Amniotic epithelial cell (primary cell): ENCODE measurements at regions not wholly inside any gene's neighbourhood (a gene's known extent, or its start where the extent isn't known, plus 50 kb on each side); places are given as distances from the start of the nearest gene placed in this dataset.

Experiments used
- DNase-seq: peaks from one replicate; pipeline ENCODE4 v3.0.0-alpha.2; 2010; ENCODE audit warnings: low read depth

DNA sequence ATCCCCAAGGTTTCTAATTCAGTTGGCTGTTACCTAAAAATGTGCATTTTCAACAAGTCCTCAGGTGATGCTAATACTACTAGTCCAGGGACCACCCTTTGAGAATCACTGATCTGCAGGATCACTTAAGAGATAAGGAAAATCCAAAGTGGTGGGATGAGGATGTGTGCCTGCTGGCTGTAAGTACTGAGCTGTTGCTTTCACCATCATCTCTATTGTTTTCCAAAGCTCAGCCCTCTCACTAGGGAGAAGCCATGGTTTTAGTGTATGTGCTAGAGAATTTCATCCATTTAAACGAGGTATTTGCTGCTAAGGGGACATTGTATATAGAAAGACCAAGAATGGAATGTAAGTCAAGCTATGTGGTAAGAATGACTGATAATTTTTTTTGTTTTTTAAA lies 202.3 kb downstream of the KIF21A start:
- DNase-seq, result peak; percentile 4

DNA sequence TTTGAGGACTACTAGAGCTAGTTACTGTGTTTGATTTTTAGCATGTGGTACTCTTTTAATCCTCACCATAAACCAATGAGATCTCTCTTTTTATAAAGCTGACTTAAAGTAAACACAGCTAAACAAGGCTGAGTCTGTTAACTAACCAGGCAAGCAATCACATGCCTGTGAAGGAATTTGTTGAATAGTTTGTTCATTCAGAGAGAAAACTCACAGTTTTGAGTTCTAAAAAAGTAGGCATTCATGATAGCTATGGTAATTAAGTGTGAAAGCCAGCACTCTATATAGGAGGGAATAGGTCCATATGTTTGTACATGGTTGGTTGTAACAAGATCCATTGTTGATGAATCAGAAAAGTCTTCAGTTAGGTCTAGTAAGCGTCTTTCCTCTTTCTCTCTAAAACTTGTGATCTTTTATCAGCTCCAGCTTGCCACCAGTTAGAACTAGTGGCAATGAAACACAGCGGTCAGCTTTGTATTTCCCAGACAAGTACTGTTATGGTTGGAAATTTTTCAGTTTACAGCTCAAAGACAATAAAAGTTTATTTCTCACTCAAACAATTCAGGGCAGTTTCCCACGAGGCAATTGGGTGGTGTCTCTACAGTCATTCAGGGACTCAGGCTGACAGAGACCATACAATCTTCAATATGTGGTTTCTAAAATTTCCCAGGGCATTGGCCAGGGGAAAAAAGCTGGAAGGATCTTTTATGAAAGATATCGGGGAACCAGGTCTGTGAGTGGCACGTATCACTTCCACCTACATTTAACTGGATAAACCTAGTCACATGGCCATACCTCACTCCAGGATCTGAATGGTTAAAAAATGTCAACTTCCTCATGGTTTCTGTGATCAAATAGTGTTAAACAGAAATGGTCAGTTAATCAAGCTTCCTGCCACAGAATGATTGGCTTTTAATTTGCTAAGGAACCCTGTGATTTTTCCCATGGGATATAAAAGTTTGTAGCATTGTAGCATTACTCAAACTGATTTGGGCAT lies 203.1 kb downstream of the KIF21A start:
- DNase-seq, result no peak

DNA sequence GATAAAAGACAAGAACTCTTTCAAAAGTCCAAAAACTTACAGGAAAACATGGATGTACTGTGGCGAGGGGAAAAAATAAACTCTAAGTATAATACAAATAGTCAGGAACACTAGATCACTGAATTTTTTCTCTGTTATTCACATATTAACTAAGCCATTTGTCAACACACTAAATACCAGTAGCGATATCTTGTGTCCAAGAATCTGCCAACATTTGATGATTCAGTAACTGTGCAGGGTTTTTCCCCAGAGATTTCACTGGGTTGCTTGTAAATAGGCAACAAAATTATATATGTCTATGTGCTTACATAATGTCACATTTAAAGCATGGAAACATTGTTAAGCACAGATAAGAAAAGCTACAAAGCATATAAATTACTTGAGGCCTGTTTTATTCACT lies 205.9 kb downstream of the KIF21A start:
- DNase-seq, result peak; percentile 98

DNA sequence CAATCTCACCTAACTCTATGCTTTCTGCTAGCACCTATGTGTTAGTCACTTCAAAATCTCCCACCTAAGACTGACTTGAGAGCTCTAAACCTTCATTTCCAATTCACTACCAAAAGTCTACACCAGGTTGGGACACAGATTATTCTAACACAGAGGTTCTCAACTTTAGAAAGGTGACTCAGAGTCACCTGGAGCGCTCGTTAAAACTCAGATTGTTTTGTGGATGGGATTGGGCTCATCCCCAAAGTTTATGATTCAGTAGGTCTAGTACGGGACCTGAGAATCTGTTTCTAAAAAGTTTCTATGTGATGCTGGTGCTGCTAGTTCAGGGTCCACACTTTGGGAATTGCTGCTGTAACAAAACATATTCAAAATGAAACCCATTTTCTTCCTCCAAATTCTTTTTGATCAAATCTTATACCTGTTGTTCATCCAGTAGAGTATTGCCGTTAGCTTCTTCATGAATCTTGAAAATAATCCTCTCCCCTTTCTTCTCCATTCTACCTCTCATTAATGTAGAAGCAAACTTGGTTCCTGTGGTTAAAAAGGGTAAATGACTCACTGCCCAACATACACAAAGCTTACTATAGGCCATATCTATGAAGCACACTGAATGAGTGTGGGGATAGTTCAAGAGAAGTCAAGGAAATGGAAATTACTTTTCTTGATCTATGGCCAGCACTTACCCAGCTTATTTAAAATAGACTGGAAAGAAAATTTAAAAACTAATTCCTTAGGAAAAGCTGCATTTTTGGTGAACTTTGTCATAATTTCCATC lies 206.7 kb downstream of the KIF21A start:
- DNase-seq, result peak; percentile 74

DNA sequence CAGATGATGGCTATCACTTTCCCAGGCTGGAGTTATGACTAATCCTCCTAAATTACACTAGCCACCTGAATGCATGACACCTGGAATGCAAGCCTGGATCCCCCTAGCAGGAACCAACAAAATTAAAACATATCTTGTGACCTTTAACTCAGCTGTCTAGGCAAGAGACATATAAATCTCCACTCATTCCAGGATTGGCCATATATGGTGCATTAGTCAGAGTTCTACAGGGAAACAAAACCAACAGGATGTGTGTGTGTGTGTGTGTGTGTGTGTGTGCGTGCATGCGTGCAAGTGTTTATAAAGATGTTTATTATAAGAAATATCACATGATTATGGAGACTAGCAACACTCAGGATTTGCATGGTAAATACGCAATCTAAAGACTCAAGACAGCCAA lies 212.8 kb downstream of the KIF21A start:
- peak; percentile 97 for DNase-seq

DNA sequence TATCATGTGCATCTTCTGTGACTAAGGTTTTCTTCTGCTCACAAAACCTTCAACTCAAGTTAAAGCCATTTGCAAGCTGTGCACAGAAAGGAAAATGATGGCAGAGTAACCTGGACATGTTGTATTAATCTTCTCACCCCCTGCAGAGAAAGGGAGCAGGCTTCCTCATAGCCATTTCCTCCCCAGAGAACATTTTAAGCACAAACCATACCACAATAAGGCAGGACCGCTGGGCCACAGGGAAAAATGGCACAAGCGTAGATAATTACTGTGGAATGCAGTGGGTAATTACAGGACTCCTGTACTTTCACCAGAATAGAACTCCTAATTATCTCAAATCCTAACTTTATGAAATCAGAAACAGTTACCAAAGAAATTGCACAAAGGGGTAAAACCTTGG lies 215.7 kb downstream of the KIF21A start:
- no peak for DNase-seq

DNA sequence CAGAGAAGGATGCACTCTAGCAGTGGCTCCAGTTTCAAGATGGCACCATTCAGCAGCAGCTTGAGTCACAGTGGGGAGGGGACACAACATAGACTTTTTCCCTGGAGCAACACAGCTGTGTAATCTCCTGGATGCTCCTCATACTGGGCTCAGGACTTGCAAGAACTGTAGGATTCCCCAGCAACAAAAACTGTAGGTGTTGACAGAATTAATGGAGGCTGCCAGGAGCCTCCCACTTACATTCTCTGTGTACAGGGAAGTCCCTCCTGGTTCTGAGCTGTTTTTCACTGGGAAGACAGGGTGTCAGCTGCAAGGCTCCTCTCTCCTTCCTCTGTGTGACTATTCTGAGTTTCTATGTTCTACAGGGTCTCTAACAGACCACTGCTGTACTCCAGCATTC lies 217.9 kb downstream of the KIF21A start:
- DNase-seq, result peak; percentile 32

DNA sequence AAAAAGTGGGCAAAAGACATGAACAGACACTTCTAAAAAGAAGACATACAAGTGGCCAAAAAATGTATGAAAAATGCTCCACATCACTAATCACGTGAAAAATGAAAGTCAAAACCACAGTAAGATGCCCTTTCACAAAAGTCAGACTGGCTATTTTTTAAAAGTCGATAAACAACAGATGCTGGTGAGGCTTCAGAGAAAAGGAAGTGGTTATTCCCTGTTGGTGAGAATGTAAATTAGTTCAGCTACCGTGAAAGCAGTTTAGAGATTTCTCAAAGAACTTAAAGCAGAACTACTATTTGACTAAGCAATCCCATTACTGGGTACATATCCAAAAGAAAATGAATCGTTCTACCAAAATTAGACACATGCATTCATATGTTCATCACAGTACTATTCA lies 237.0 kb downstream of the KIF21A start:
- no peak for DNase-seq

DNA sequence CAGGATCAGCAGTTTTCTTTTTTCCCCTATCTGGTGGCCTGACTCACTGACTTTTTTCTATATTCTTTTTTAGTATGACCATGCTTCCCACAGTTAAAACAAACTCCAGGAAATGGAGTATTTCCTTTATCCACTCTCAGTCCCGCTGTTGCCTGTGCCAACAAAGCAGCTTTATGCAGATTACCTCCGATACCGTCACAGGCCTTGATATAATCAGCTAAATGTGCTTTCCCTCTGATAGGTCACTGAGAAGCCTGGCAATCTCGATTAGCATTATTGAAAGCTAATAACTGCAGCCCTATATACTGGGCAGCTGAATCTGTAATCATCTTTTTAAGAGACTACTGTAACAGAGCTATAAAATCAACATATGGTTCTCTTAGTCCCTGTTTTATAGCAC lies 243.6 kb downstream of the KIF21A start:
- peak; percentile 26 for DNase-seq

DNA sequence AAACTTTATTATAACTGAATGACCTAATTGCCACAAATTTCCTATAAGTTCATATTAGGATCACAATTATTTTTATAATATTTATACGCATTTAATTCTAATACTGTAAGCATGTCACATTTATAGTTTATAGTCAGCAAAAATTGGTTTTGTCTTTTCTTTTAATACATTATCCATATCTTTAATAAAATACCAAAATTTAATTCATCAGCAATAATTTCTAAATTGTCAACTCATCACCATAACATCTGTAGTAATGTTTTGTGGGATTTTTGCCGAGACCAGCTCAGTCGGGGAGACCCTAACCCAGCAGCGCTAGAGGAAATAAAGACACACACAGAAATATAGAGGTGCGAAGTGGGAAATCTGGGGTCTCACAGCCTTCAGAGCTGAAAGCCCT lies 254.2 kb downstream of the KIF21A start:
- no peak for DNase-seq

DNA sequence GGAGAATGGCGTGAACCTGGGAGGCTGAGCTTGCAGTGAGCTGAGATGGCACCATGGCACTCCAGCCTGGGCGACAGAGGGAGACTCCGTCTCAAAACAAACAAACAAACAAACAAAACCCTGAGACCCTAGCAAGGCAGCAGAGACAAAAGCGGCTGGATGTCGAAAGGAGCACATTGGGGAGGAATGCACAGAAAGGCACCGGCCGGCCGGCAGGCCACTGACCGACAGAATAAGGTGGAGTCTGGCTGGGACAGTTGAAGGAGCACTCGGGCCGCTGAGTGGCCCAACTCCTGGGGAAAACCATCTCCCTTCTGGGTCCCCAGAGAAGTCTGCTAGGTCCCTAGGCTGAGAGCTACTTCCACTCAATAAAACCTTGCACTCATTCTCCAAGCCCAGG lies 256.2 kb downstream of the KIF21A start:
- DNase-seq, result no peak

DNA sequence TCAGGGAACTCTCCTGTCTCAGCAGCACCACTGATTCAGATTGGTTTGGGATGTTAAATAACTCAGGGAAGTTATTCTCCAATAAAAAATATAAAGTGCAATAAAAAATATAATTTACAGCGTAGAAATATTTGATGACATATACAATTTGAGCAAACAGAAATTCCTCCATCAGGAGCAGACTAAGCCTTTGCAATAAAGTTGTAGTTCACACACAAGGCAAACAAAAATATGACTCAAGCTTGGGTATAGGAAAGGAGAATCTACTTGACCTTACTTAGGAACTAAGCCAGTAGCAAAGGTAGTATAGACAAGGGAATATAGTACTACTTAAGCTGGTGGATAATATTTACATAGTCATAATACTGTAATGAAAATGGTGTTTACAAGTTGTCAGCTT lies 264.1 kb downstream of the KIF21A start:
- DNase-seq, result no peak

DNA sequence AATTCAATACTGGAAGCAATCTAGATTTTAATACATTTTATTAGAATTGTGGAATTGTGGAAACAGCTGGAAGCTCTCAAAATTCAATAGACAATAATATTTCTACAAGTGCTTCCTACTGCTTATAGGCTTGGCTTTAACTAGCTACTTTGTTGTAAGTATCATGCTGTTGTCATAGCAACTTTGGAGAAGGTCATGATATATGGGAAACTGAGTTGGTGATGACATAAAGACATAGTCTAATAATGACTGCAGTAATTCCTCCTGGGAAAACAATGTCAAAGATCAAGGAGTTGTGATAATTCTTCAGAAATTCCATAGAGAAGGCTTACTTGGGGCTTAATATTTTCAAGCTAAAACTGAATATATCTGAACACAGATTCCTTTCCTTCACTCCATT lies 266.6 kb downstream of the KIF21A start:
- DNase-seq, result peak; percentile 12

DNA sequence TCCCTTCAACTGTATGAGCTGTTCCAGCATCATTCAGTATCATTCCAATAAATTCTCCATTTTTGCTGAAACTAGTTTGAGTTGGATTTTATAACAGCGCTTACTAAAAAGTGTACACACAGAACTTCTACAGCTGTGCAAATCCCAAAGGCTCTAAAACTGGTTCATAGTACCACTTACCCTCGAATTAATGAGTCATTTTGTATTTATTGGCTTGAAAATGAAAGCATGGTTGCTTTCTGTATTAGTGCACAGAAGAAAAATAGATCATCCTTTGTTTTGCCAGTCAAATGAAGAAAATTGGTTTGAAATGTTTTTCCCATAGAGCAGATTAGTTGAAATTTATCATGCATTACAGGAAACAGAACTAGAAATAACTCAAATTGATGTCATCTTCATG lies 268.3 kb upstream of the CPNE8 start:
- DNase-seq, result no peak

DNA sequence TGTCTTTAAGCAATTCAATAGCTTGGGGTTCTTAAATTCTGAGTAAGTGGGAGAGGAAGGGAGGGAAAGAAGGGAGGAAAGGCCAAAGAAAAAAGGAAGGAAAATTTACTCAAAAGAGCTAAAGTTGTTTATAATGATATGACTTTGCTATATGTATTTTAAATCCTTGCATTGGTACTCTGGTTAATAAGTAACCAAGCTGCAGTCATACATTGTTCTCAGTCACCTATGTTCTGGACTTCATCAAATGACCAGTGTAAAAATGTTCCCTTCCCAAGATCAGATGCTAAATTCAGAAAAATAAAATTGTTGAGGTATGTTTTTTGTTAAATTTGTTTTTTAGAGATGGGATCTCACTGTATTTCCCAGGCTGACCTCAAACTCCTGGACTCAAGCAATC lies 259.9 kb upstream of the CPNE8 start:
- no peak for DNase-seq

DNA sequence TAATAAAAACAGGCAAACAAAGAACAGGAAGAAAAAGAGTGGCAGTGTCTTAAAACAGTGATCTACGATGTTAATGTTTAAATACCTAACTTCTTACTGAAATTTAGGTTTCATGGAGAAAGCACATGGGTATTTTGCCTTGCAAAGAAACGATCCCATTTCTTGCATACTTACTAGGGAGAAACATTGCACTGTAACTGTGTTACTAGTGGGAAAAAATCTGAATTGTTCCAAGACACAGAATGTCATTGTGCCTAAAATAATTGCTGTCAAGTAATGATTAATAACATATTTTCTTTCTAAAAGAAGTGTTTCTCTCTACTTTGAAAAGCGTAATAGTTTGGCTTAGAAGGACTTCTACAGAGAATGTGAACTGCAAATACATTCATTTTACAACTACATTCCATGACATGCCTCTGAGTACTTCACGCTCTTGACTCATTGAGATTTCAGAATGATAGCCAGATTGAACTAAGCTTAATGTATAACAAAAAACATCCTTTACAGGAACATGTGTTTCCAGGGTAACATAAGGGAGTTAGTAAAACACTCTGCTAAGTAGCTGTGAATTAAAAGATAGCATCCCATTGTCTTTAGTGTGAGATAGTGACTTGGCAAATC lies 256.2 kb upstream of the CPNE8 start:
- no peak for DNase-seq

DNA sequence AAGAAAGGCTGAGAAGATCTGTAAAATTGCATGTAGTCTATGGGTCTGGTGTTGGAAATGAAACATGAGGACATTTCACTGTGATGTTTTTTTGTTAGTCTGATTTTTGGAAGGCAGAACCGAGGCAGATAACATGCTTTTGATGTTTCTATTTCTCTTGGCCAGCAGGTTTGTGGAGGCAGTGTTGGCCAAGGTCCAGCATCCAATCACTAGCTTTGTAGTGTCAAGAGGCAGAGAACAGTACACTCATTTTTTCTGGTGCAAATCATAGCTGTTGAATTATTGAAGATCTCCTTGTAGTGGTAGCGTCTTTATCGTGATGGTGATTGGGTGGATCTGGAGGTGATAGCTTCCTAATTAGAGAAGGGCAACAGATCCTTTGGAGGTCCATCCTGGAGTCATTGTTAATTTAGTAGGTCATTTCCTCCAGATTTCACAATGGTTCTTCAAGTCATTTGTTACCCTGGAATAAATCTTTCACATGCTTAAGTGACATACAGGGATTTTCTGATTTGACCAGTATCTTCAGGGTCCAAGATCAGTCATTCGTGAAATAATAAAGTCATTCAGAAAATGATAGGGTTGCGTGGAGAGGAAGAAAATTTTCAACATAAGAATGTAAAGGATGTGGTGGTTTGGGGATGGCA lies 252.4 kb upstream of the CPNE8 start:
- DNase-seq, result no peak

DNA sequence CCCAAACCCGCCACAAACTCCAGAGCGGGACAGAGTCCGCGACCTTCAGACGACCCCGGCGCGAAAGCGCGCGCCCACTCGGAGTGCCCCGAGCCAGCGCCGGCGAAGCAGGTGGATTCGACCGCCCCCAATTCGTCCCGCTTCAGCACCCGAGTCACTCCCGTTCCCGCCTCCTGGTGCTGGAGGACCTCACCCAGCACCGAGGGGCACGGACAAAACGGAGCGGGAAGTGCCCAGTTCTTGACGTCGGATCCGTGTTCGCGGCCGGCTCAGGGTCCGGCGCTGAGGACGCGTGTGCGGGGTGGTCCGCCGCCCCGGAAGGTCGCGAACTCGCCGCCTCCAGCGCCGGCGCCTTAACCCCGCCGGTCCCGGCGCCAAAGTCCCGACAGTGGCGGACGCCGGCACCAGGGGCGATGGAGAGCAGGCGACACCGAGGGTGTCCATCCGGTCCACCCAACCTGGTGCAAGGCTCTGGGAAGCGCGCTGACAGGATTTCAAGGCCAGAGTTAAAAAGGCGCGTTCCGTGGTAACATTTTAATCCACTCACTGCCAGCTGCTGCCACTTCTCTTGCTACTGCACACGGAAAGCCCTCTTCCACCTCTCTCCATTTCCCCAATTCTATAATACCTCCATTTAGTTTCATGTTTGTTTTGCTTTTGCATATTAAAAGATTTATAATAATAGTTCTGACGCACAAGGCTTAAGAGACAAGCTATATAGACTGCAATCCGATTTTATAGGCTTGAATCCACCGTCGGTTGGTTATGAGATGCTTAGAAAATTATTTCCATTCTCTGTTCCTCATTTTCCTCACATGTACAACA lies 240.0 kb upstream of the CPNE8 start:
- peak; percentile 20 for DNase-seq

DNA sequence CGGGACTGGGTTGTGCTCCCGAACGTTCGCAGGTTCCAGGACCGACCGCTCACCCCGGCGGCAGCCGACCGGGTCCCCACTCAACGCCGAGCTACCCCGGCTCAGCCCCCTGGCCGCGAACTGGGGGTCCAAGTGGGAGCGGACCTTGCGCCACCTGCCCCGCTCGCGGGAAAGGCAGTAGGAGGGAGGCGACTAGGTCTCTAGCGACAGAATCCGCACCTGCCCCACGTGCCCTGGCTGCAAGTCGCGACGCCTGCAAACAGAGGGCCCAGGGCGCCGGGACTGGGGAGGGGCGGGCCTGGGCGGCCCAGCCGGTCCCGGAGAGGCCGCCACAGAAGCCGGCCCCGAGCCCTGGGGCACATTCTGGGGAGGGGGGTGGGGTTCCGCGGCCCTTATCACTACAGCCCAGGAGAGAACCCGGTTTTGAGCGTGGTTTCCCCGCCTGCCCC lies 239.2 kb upstream of the CPNE8 start:
- DNase-seq, result no peak

DNA sequence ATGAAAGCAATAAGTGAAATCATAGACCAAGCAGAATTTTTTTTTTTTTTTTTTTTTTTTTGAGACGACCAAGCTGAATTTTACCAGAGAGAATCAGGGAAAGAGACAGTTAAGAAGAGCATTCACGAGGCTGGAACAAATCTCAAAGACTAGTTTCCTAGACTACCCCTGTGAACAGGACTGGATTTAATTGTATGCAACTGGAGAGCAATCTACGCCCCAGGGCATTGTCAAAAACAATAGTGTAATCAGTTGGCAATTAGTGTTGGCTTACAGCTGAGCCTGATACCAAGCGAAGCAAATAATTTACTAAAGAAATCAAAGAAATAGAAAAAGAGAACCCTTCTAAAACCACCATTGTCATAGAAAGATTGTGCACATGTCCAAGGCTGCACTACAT lies 232.9 kb upstream of the CPNE8 start:
- DNase-seq, result no peak

DNA sequence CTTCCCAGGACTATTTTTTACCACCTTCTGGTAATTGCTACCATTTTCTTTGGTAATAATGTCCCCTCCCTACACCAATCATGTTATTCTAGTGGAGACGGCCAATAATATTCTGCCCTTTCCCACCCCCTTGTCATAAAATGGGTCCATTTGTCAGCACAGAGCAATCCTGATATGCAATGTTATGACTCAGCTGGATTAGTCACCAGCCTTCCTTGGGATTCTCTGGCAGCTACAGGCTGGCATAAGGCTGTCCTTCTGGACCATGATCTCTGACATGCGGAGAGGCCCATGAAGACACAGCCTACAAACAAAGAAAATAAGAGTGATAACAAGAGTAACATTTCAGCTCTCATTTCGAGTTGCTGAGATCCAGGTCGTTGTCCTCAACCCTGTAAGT lies 222.0 kb upstream of the CPNE8 start:
- DNase-seq, result peak; percentile 69
